ENCODE measurements at regions not wholly inside any gene's neighbourhood (a gene's known extent, or its start where the extent isn't known, plus 50 kb on each side); places are given as distances from the start of the nearest gene placed in this dataset.

DNA sequence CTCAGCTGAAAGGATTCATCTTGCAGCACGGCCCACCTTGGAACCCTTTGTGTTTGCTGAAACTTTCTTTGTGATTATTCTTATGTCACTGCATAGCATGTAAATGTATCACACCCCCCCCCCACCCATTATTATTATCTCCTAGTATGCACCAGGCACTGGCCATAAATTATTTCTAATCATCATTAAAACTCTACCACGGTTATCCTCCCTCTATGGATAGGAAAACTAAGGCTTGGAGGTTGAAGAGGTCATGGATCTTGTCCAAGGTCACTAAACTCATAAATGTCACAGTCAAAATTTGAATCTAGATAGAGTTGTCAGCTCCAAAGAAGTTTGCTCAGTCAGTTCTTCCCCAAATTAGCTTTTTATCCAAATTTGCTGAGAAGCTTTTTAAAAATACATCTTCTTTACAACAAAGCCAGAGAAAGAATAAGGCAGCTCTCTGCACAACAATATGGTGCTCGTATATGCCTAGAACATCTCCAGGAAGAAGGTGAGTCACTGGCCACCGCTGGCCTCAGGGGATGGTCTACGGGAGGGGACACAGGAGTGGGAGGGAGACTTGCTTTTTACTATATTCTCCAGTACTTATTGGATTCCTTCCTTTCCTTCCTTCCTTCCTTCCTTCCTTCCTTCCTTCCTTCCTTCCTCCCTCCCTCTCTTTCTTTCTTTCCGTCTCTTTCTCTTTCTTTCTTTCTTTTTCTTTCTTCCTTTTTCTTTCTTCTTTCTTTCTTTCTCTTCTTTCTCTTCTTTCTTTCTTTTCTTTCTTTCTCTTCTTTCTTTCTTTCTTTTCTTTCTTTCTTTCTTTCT is 134.5 kb downstream of the VEGFA start:
- TF ChIP-seq POLR2A (IDR thresholded peaks at IDR 0.05) = no peak
- TF ChIP-seq, protein P1, sequence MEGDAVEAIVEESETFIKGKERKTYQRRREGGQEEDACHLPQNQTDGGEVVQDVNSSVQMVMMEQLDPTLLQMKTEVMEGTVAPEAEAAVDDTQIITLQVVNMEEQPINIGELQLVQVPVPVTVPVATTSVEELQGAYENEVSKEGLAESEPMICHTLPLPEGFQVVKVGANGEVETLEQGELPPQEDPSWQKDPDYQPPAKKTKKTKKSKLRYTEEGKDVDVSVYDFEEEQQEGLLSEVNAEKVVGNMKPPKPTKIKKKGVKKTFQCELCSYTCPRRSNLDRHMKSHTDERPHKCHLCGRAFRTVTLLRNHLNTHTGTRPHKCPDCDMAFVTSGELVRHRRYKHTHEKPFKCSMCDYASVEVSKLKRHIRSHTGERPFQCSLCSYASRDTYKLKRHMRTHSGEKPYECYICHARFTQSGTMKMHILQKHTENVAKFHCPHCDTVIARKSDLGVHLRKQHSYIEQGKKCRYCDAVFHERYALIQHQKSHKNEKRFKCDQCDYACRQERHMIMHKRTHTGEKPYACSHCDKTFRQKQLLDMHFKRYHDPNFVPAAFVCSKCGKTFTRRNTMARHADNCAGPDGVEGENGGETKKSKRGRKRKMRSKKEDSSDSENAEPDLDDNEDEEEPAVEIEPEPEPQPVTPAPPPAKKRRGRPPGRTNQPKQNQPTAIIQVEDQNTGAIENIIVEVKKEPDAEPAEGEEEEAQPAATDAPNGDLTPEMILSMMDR (IDR thresholded peaks at IDR 0.05) = no peak
- Histone ChIP-seq H3K36me3 (no peaks in the 10 kb centered on the region), H3K4me1 (no peaks in the 10 kb centered on the region), H3K27me3 (no peaks in the 10 kb centered on the region), H3K9me3 (no peaks in the 10 kb centered on the region), H3K4me3 (no peak overlapping the region), H3K27ac (no peak overlapping the region)
- peak in 1 of 3 donors; percentile 19 for DNase-seq

DNA sequence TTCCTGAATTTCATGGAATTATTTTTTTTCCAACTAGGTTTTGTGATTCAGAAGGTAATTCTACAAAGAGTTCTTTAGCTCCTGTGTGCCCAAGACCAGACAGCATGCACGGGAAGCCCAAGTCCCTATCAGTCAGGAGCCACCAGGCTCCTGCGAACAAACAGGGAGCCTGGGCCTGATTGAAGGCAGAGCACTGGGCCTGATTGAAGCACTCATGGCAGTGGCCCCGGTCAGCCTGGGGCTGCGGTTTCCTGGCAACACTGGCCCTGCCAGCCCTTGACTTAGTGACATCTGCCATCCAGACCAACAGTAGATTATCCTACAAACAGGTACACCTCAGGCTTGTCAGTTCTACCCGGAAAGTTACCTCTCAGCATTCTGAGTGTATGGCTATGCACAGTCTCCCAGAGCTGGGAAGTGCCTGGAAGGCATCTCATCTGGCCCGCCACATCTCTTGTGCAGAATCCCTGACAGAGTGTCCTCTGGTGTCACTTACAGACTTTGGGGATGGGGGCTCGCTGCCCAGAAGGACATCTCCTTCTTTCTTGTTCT is 133.8 kb downstream of the VEGFA start:
- Histone ChIP-seq H3K36me3 (no peaks in the 10 kb centered on the region), H3K4me1 (no peaks in the 10 kb centered on the region), H3K9me3 (no peaks in the 10 kb centered on the region), H3K27ac (no peak overlapping the region), H3K4me3 (no peak overlapping the region), H3K27me3 (no peaks in the 10 kb centered on the region)
- TF ChIP-seq POLR2A (IDR thresholded peaks at IDR 0.05) = no peak
- TF ChIP-seq, protein P1 (IDR thresholded peaks at IDR 0.05) = no peak
- DNase-seq = peak in 1 of 3 donors; percentile 19

DNA sequence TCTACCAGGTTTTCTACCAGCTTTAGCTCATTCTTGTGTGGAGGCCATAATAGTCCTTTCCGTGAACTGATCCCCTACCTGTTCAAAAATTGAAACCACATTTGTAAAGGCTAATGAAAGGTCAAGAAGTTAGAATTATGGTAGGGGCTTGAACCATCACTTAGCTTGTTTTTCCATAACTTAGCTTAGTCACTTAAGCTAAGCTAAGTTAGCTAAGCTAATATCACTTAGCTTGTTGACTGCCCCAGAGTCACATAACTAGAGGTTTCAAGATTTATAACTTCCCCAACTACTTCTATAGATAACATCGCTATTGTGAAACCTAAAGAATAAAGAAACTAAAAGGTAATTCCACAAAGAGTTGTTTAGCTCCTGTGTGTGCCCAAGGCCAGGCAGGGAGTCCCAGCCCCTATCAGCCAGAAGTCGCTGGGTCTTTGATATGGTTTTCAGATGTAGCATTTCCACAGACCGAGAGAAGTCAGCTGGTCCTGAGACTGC is 131.8 kb downstream of the VEGFA start:
- DNase-seq = peak in 1 of 3 donors; percentile 27
- TF ChIP-seq POLR2A (IDR thresholded peaks at IDR 0.05) = no peak
- TF ChIP-seq, protein P1 (IDR thresholded peaks at IDR 0.05) = no peak
- no peaks in the 10 kb centered on the region for H3K9me3 ChIP-seq
- no peak overlapping the region for H3K27ac ChIP-seq
- no peaks in the 10 kb centered on the region for H3K27me3 ChIP-seq
- H3K36me3 ChIP-seq = no peaks in the 10 kb centered on the region
- H3K4me1 ChIP-seq = no peaks in the 10 kb centered on the region
- no peak overlapping the region for H3K4me3 ChIP-seq

DNA sequence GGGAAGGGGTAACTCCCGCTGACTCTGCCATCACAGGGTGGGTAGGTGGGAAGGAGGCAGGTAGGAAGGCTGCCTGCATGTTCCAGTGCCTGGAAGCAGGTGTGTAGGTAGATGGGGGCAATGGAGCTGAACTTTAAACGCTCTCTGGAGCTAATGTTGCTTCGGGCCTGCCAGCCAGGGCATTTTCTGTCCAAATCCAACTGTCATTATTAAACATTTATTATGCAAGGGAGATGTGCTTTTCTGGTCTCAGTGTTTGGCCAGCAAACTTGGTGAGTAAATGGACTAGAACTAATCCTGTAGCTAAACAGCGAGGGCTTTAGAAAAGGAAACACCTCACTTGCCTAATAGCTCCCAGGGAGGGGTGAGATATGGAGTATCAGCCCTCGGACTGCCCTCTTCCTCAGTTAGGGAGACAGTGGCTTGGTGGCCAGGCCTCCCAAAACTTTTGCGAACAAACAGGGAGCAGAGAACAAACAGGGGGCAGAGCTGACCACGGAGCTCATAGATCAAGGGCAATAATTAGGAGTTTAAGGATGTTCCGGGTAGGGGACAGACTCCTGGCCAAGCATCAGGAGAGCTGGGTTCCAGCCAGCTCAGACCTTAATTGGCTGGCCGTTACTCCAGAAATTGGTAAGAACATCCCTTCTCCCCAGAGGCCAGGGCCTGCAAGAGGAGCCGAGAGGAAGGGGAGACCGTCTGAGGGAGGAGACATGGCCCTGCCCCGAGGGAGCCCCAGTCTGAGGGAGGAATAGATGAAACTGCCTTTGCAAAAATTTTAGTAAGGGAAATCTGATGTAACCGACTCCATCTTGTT is 131.1 kb downstream of the VEGFA start:
- H3K27ac ChIP-seq = no peak overlapping the region
- H3K36me3 ChIP-seq = no peaks in the 10 kb centered on the region
- no peaks in the 10 kb centered on the region for H3K4me1 ChIP-seq
- no peaks in the 10 kb centered on the region for H3K27me3 ChIP-seq
- H3K4me3 ChIP-seq = no peak overlapping the region
- no peaks in the 10 kb centered on the region for H3K9me3 ChIP-seq
- DNase-seq = peak in 1 of 3 donors; percentile 32
- TF ChIP-seq, protein P1 (IDR thresholded peaks at IDR 0.05) = no peak
- TF ChIP-seq POLR2A (IDR thresholded peaks at IDR 0.05) = no peak

DNA sequence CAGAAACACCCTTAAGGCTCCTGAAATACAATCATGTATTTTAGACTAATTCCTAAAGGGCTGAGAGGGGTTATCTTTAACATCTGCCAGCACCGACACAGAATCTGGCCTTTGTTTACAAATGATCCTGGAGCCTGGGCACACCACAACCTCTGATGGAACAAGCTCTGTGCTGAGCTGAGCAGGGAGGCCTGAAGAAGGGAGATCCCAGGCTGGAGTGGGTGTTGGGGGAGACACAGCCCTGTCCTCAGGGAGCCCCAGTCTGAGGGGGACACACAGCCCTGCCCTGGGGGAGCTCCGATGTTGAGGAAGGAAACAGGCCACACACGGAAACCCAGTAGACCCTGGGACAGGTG is 130.5 kb downstream of the VEGFA start:
- H3K36me3 ChIP-seq = no peaks in the 10 kb centered on the region
- DNase-seq = no peak
- H3K27me3 ChIP-seq = no peaks in the 10 kb centered on the region
- H3K4me3 ChIP-seq = no peak overlapping the region
- H3K9me3 ChIP-seq = no peaks in the 10 kb centered on the region
- H3K27ac ChIP-seq = no peak overlapping the region
- no peaks in the 10 kb centered on the region for H3K4me1 ChIP-seq
- no peak for TF ChIP-seq POLR2A (IDR thresholded peaks at IDR 0.05)
- TF ChIP-seq, protein P1 (IDR thresholded peaks at IDR 0.05) = no peak
